Breast epithelium (tissue), 4 donors: ENCODE measurements at regions not wholly inside any gene's neighbourhood (a gene's known extent, or its start where the extent isn't known, plus 50 kb on each side); places are given as distances from the start of the nearest gene placed in this dataset.
"Not testable (repeated sequence)": the region's sequence is repeated elsewhere in the genome, so short reads cannot be mapped to it uniquely, and the experiment has no call there.

ENCODE experiments used
- DNase-seq, 2 donors: peaks; one replicate each; pipeline ENCODE4 v3.0.0-alpha.2; 2019; ENCODE audit warnings: low spot score in 2 of 2
- H3K27ac ChIP-seq, 2 donors: fragments of 200-600 bp; sonication (generic) in 1 of 2; one replicate each; pipeline ENCODE4 v1.5.1; 2016 to 2019; ENCODE audit warnings: mild to moderate bottlenecking in 1 of 2
- H3K27me3 ChIP-seq, 2 donors: fragments of 200-600 bp; sonication (generic) in 1 of 2; one replicate each; pipeline versions ENCODE4 v1.5.1 to v1.6.0; 2017 to 2019; ENCODE audit warnings: control low read depth in 1 of 2, mild to moderate bottlenecking in 1 of 2
- H3K36me3 ChIP-seq: fragments of 200-600 bp; one replicate; pipeline ENCODE4 v1.5.1; 2019
- H3K4me1 ChIP-seq, 2 donors: fragments of 200-600 bp; sonication (generic); one replicate each; pipeline ENCODE4 v1.5.1; 2016 to 2019; ENCODE audit warnings: control low read depth in 1 of 2
- H3K4me3 ChIP-seq, 3 donors: fragments of 200-600 bp; sonication (generic); 1 replicate in 2 of 3; 2 replicates in 1 of 3; pipeline ENCODE4 v1.5.1; 2016 to 2019; ENCODE audit warnings: mild to moderate bottlenecking in 3 of 3, moderate library complexity in 2 of 3
- H3K9me3 ChIP-seq, 2 donors: fragments of 200-600 bp; sonication (generic) in 1 of 2; one replicate each; pipeline ENCODE4 v1.5.1; 2016 to 2019; ENCODE audit warnings: control low read depth in 1 of 2
- POLR2A ChIP-seq: fragments of 450-650 bp; IDR thresholded peaks from one replicate; pipeline ENCODE4 v1.6.1; 2016; ENCODE audit warnings: antibody characterized with exemption, mild to moderate bottlenecking, moderate library complexity
- POLR2AphosphoS5 ChIP-seq, 3 donors: sonication (generic); formaldehyde crosslinking; IDR thresholded peaks; one replicate each; pipeline ENCODE4 v1.6.1; 2017; ENCODE audit warnings: antibody characterized with exemption in 3 of 3
- intact Hi-C: fragments of 100-400 bp; cut with DNase I; formaldehyde crosslinking; loops from one replicate; pipeline ENCODE4 v1.15.1; 2023; ENCODE audit warnings: low total_unique reads
- TF ChIP-seq, protein P1 (sequence below), 3 donors: fragments of 450-650 bp; IDR thresholded peaks; one replicate each; pipeline ENCODE4 v1.5.1; 2016 to 2017; ENCODE audit warnings: antibody characterized with exemption in 3 of 3, mild to moderate bottlenecking in 3 of 3, moderate library complexity in 3 of 3

DNA sequence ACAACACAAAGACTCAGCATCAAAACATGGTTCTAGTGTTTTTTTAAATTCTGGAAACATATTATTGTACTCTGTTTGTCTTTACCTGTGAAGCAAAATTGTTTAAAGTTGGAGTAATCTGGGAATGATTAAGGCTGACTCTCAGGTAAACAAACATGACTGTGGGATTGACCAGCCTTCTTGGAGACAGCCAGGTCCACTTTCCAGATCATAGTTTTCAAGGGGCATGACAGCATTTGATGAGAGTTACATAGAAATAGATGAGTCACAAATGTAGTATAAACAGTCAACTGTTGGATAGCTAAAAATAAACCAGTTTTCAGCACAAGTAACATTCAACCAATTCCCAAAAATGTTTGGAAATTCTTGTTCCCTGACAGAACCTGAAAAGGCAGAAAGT is 1680.9 kb downstream of the OLFM4 start:
- Histone ChIP-seq H3K36me3 (no peaks in the 10 kb centered on the region), H3K4me1 (no peaks in the 10 kb centered on the region), H3K27ac (no peak overlapping the region), H3K9me3 (peaks cover 0 to 7% of the 10 kb centered on the region in 2 donors), H3K4me3 (no peak overlapping the region), H3K27me3 (no peaks in the 10 kb centered on the region)
- DNase-seq, result no peak
- intact Hi-C loops, result no loop called here
- TF ChIP-seq POLR2A (no peak), POLR2AphosphoS5 (IDR thresholded peaks at IDR 0.05) (no peak)
- TF ChIP-seq, protein P1, sequence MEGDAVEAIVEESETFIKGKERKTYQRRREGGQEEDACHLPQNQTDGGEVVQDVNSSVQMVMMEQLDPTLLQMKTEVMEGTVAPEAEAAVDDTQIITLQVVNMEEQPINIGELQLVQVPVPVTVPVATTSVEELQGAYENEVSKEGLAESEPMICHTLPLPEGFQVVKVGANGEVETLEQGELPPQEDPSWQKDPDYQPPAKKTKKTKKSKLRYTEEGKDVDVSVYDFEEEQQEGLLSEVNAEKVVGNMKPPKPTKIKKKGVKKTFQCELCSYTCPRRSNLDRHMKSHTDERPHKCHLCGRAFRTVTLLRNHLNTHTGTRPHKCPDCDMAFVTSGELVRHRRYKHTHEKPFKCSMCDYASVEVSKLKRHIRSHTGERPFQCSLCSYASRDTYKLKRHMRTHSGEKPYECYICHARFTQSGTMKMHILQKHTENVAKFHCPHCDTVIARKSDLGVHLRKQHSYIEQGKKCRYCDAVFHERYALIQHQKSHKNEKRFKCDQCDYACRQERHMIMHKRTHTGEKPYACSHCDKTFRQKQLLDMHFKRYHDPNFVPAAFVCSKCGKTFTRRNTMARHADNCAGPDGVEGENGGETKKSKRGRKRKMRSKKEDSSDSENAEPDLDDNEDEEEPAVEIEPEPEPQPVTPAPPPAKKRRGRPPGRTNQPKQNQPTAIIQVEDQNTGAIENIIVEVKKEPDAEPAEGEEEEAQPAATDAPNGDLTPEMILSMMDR (IDR thresholded peaks at IDR 0.05), result no peak

DNA sequence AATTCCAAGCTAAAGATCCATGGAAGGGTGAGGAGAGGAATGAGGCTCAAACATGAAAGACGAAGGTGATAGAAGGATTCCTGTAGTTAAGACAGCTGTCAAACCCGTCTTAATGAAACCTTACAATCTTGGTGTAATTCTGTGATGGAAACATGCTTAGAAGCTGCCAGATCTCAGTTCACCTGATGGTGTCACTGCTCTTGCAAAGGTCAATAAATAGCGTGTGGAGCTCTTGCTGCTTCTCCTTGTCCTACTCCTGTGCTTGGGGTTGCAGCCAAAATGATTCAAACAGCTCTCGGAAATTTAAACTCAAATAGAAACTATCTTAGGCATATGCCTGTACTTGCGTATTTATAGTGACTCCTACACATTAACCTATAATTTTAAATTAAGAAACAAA is 1705.0 kb downstream of the OLFM4 start:
- H3K4me1 ChIP-seq, result no peaks in the 10 kb centered on the region
- H3K27ac ChIP-seq, result no peak overlapping the region
- intact Hi-C loops, result no loop called here
- H3K27me3 ChIP-seq, result no peaks in the 10 kb centered on the region
- no peak overlapping the region for H3K4me3 ChIP-seq
- TF ChIP-seq POLR2AphosphoS5 (IDR thresholded peaks at IDR 0.05) (no peak), POLR2A (no peak)
- TF ChIP-seq, protein P1 (IDR thresholded peaks at IDR 0.05), result no peak
- no peaks in the 10 kb centered on the region for H3K36me3 ChIP-seq
- DNase-seq, result no peak
- no peaks in the 10 kb centered on the region for H3K9me3 ChIP-seq

DNA sequence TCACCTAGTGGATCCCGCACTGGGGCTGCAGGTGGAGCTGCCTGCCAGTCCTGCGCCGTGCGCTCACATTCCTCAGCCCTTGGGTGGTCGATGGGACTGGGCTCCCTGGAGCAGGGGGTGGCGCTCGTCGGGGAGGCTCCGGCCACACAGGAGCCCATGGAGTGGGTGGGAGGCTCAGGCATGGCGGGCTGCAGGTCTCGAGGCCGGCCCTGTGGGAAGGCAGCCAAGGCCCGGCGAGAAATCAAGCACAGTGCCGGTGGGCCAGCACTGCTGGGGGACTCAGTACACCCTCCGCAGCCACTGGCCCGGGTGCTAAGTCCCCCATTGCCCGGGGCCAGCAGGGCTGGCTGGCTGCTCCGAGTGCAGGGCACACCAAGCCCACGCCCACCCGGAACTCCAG is 1708.6 kb downstream of the OLFM4 start:
- DNase-seq, H3K27ac ChIP-seq, H3K9me3 ChIP-seq, H3K4me3 ChIP-seq, intact Hi-C loops, H3K4me1 ChIP-seq, H3K27me3 ChIP-seq, H3K36me3 ChIP-seq: not testable (repeated sequence)

DNA sequence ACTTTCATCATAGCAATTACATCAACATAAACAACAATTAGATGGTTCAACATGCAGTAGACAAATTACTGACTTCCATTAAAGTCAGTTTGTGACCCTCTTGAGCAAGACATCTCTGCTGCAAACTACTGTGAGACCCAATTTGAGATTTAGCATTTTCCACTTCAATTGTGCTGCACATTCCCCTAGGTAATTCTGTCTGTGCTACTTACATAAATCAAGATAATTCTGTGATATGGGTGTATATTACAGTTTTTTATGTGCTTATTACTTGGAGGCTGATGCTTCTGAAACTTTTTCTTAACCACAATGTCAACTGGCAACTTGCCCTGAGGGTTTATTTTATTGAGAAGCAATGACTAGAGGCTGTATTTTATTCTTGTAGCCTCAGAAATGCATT is 1714.4 kb downstream of the OLFM4 start:
- no peak overlapping the region for H3K27ac ChIP-seq
- H3K36me3 ChIP-seq, result no peaks in the 10 kb centered on the region
- no peaks in the 10 kb centered on the region for H3K27me3 ChIP-seq
- no peaks in the 10 kb centered on the region for H3K4me1 ChIP-seq
- intact Hi-C loops, result no loop called here
- no peak for DNase-seq
- H3K4me3 ChIP-seq, result no peak overlapping the region
- no peaks in the 10 kb centered on the region for H3K9me3 ChIP-seq
- TF ChIP-seq POLR2AphosphoS5 (IDR thresholded peaks at IDR 0.05), result no peak
- TF ChIP-seq, protein P1 (IDR thresholded peaks at IDR 0.05), result no peak
- no peak for TF ChIP-seq POLR2A

DNA sequence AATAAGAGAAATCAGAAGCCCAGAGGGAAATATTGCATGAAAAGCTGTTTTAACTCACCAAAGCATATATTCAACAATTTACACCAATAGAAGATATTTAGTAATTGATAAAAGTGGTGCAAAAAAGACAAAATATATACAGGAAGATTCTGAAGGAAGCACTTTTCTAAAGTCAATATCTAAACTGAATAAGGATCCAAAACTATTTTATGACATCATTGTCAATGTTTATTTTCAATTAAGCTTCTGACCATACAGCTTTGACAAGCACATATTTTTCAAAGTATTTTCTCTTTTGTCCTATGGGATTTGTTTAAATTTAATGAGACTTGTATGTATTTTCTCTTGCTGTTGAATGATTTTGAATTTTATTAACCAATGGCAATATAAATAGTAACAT is 1716.1 kb downstream of the OLFM4 start:
- no peak overlapping the region for H3K4me3 ChIP-seq
- TF ChIP-seq POLR2A (no peak), POLR2AphosphoS5 (IDR thresholded peaks at IDR 0.05) (no peak)
- TF ChIP-seq, protein P1 (IDR thresholded peaks at IDR 0.05), result no peak

DNA sequence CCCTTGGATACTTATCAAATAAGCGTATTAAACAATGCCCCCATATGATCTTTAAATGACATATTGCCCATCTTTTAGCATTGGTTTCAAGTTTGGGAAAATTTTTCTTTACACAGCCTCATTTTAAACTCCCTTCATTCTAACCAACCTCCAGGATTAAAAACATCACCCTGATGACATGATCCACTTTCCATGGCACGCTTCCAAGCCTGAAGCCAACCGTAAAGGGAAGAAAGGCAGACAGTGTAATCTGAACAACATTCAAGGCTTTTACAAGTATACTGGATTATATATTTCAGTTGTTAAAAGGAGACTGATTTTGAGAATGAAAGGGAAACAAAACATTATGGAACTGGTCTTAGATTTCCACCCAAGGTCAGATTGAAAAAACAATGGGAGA is 1721.9 kb downstream of the OLFM4 start:
- H3K4me1 ChIP-seq, result no peaks in the 10 kb centered on the region
- no peaks in the 10 kb centered on the region for H3K27me3 ChIP-seq
- DNase-seq, result no peak
- H3K27ac ChIP-seq, result no peak overlapping the region
- H3K9me3 ChIP-seq, result no peaks in the 10 kb centered on the region
- H3K36me3 ChIP-seq, result no peaks in the 10 kb centered on the region
- H3K4me3 ChIP-seq, result no peak overlapping the region
- intact Hi-C loops, result no loop called here
- TF ChIP-seq, protein P1 (IDR thresholded peaks at IDR 0.05), result no peak
- TF ChIP-seq POLR2A, result no peak
- no peak for TF ChIP-seq POLR2AphosphoS5 (IDR thresholded peaks at IDR 0.05)

More for the DNA sequence above, 1716.1 kb downstream of the OLFM4 start:
- intact Hi-C loops, result no loop called here
- Histone ChIP-seq H3K36me3 (no peaks in the 10 kb centered on the region), H3K9me3 (no peaks in the 10 kb centered on the region), H3K4me1 (no peaks in the 10 kb centered on the region), H3K27me3 (no peaks in the 10 kb centered on the region), H3K27ac (no peak overlapping the region)
- DNase-seq, result no peak
